ENCODE measurements at regions not wholly inside any gene's neighbourhood (a gene's known extent, or its start where the extent isn't known, plus 50 kb on each side); places are given as distances from the start of the nearest gene placed in this dataset.

GRCh38 chr20:50405915-50406609 lies 104.1 kb upstream of the PTPN1 start:
- Histone ChIP-seq H3K4me3 (ENCODE audit: low read depth, low read length, poor library complexity, severe bottlenecking) (no peak overlapping the region), H3K27me3 (ENCODE audit: insufficient read depth, low read length) (peaks cover 9% of the 10 kb centered on the region; the same call in 1 of the 2 replicates), H3K79me2 (ENCODE audit: insufficient read depth, low read length) (no peaks in the 10 kb centered on the region), H3K9ac (ENCODE audit: low read length) (no peak overlapping the region), H3K36me3 (ENCODE audit: insufficient read depth, low read length) (no peaks in the 10 kb centered on the region), H3K4me1 (ENCODE audit: insufficient read depth, low read length, severe bottlenecking) (no peaks in the 10 kb centered on the region), H4K20me1 (ENCODE audit: insufficient read depth, low read length) (no peaks in the 10 kb centered on the region), H3K4me2 (ENCODE audit: low read length) (no peak overlapping the region), H3K27ac (ENCODE audit: low read depth, low read length, poor library complexity, severe bottlenecking) (no peak overlapping the region), H3K9me3 (ENCODE audit: low read length) (no peaks in the 10 kb centered on the region), H3K9me2 (ENCODE audit: low read depth, low read length) (no peaks in the 10 kb centered on the region), H2AFZ (ENCODE audit: low read length) (no peak overlapping the region), H3F3A (ENCODE audit: insufficient read depth, low read length) (no peaks in the 10 kb centered on the region)
- TF ChIP-seq CTCF (IDR thresholded peaks at IDR 0.05; ENCODE audit: low read length) (no peak), EZH2 (IDR thresholded peaks at IDR 0.05; ENCODE audit: borderline replicate concordance, low read length) (no peak)

- Histone ChIP-seq H3K4me1 (ENCODE audit: insufficient read depth, low read length, severe bottlenecking) (no peaks in the 10 kb centered on the region), H3K36me3 (ENCODE audit: insufficient read depth, low read length) (no peaks in the 10 kb centered on the region), H3K4me3 (ENCODE audit: low read depth, low read length, poor library complexity, severe bottlenecking) (no peak overlapping the region), H3K27me3 (ENCODE audit: insufficient read depth, low read length) (peaks cover 9% of the 10 kb centered on the region; the same call in 1 of the 2 replicates), H3K4me2 (ENCODE audit: low read length) (no peak overlapping the region), H4K20me1 (ENCODE audit: insufficient read depth, low read length) (no peaks in the 10 kb centered on the region), H3K9me3 (ENCODE audit: low read length) (no peaks in the 10 kb centered on the region), H2AFZ (ENCODE audit: low read length) (no peak overlapping the region), H3F3A (ENCODE audit: insufficient read depth, low read length) (no peaks in the 10 kb centered on the region), H3K9ac (ENCODE audit: low read length) (no peak overlapping the region), H3K79me2 (ENCODE audit: insufficient read depth, low read length) (no peaks in the 10 kb centered on the region), H3K9me2 (ENCODE audit: low read depth, low read length) (no peaks in the 10 kb centered on the region), H3K27ac (ENCODE audit: low read depth, low read length, poor library complexity, severe bottlenecking) (no peak overlapping the region)
- TF ChIP-seq CTCF (IDR thresholded peaks at IDR 0.05; ENCODE audit: low read length) = no peak
- TF ChIP-seq EZH2 (IDR thresholded peaks at IDR 0.05; ENCODE audit: borderline replicate concordance, low read length) = no peak
These were observed 103.5 kb upstream of the PTPN1 start for GRCh38 chr20:50406610-50407136.

GRCh38 chr20:50408526-50409364 lies 101.4 kb upstream of the PTPN1 start:
- no peak overlapping the region for H3K4me2 ChIP-seq (ENCODE audit: low read length)
- H4K20me1 ChIP-seq (ENCODE audit: insufficient read depth, low read length) = no peaks in the 10 kb centered on the region
- no peaks in the 10 kb centered on the region for H3F3A ChIP-seq (ENCODE audit: insufficient read depth, low read length)
- no peaks in the 10 kb centered on the region for H3K79me2 ChIP-seq (ENCODE audit: insufficient read depth, low read length)
- H3K9ac ChIP-seq (ENCODE audit: low read length) = no peak overlapping the region
- H3K4me1 ChIP-seq (ENCODE audit: insufficient read depth, low read length, severe bottlenecking) = no peaks in the 10 kb centered on the region
- H3K27me3 ChIP-seq (ENCODE audit: insufficient read depth, low read length) = peaks cover 6% of the 10 kb centered on the region; the same call in 1 of the 2 replicates
- no peak for TF ChIP-seq CTCF (IDR thresholded peaks at IDR 0.05; ENCODE audit: low read length)
- no peak for TF ChIP-seq EZH2 (IDR thresholded peaks at IDR 0.05; ENCODE audit: borderline replicate concordance, low read length)
- H3K9me3 ChIP-seq (ENCODE audit: low read length) = no peaks in the 10 kb centered on the region
- H2AFZ ChIP-seq (ENCODE audit: low read length) = no peak overlapping the region
- no peaks in the 10 kb centered on the region for H3K9me2 ChIP-seq (ENCODE audit: low read depth, low read length)
- H3K36me3 ChIP-seq (ENCODE audit: insufficient read depth, low read length) = no peaks in the 10 kb centered on the region
- H3K4me3 ChIP-seq (ENCODE audit: low read depth, low read length, poor library complexity, severe bottlenecking) = no peak overlapping the region
- no peak overlapping the region for H3K27ac ChIP-seq (ENCODE audit: low read depth, low read length, poor library complexity, severe bottlenecking)
